ENCODE measurements at regions not wholly inside any gene's neighbourhood (a gene's known extent, or its start where the extent isn't known, plus 50 kb on each side); places are given as distances from the start of the nearest gene placed in this dataset.
"Not testable (repeated sequence)": the region's sequence is repeated elsewhere in the genome, so short reads cannot be mapped to it uniquely, and the experiment has no call there.

DNA sequence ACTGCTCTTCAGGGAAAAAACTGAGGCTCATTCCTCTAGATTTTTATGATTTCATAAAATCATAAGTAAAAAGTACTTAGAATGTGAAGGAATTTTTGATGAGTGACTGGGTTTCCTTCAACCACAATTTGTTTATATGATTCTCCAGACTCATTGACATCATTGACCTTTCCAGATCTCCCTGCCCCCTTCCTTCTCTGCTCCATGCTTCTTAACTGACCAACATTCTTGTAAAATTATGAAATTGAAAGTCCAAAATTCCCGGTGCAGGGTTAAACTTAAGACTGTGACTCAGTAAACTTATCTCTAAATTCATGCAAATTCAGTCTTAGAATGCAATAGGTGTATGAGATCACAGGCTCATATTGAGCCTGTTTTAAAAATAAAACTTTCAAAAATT lies 648.9 kb downstream of the TDRD15 start:
- intact Hi-C loops (cut with micrococcal nuclease) = no loop called here

DNA sequence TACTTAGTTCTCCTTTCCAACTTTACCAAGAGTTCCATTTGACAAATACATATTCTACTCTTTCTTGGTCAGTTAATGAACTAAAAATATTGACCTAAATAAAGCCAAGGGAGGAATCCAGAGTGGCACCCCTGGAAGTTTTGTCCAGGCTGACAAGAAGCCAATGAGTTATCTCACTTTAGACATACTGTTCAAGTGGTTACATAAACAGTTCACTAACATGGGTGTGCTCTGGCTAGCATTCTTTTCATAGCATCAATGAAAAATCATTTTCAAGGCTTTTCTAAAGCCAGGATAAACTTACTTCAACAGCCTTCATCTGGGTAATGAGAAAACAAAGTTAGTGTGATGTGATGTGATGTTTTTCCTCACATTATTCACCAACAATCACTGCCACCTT lies 649.4 kb downstream of the TDRD15 start:
- intact Hi-C loops (cut with micrococcal nuclease) = no loop called here

DNA sequence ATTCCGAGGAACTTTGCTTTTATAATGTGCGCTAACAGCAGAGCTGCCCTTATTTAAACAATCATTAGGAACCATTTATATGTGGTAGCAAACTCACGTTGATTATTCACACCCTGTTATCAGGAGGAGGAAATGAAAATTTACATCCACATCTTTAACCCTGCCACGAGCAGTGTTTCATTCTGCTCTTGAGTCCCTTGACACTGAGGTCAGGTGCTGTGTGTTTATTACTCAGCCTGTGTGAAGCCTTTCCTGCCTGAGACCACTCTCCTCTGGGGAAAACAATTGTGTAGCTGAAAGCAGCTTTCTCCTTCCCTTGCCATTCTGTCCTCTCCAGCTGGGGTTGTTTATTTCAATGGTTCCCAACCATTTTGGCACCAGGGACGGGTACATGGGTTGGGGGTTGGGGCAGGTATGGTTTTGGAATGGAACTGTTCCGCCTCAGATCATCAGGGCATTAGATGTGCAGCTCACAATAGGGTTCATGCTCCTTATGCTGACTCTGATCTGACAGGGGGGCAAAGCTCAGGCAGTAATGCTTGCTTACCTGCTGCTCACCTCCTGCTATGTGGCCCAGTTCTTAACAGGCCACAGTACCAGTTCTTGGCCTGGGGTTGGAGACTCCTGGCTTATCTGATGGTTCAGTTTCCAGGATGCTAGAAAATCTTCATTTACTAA lies 651.1 kb downstream of the TDRD15 start:
- intact Hi-C loops (cut with micrococcal nuclease) = no loop called here

DNA sequence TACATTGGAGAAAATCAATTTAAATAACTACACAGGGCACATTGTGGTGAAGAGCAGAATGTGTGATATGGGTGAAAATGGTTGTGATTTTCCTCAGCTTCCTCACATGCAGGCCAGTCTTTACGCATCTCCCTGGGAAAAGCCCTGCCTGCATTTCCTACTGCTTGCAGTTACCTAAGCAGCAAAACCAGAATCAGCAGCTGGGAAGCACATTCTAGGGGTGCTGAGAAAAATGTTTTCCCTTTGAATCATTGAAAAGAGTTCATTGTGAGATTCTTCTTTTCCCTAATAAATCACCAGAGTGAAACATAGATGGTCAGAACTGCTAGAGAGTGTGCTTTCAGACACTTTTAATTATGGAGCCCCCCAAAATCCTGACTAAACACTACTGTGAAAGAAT lies 656.0 kb downstream of the TDRD15 start:
- intact Hi-C loops (cut with micrococcal nuclease) = no loop called here

DNA sequence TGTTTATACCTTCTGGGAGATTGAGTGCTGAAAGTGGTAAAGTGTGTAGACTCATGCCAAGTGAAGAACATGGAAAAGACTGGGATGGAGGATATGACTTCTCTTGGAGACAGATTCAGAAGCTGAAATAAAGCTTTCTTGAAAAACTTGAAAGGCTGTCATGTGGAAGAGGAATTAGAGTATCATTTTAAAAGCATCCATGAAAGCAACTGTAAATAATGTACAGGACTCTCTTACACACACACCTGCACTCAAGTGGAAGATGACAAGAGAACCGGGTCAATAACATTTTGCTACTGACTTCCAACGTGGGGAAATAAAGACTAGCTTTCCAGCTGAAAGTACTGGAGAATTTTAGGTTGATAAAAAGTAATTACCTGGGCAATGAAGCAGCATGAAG lies 658.2 kb downstream of the TDRD15 start:
- intact Hi-C loops (cut with micrococcal nuclease) = no loop called here

DNA sequence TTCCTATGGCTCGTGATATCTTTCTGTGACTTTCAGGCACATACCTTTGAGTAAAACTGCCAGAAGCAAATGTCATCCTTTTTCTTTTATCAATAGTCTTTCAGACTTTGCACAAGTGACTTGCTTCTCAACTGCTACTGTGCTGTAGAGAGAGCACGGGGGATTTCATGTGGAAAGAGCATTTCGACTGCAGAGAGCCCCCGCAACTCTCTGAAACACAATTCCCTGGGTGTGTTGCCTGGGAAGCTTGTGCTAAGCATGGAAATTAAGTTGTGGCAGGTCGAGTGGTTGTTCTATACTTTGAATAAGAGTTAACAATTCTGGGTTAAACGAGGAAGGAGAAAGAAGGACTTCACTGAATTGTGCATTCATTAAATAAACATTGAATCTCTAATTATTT lies 659.1 kb downstream of the TDRD15 start:
- intact Hi-C loops (cut with micrococcal nuclease) = no loop called here

DNA sequence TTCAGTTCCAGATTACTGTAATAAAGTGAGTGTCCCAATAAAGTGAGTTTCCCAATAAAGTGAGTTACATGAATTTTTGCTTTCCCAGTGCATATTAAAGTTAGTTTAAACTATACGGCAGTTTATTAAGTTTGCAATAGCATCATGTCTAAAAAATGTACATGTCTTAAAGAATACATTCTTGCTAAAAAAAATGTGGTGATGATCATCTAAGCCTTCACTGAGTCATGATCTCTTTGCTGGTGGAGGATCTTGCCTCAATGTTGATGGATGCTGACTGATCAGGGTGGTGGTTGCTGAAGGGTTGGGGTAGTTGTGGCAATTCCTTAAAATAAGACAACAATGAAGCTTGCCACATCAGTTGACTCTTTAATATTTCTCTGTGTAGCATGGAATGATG lies 664.2 kb downstream of the TDRD15 start:
- intact Hi-C loops (cut with micrococcal nuclease) = no loop called here

DNA sequence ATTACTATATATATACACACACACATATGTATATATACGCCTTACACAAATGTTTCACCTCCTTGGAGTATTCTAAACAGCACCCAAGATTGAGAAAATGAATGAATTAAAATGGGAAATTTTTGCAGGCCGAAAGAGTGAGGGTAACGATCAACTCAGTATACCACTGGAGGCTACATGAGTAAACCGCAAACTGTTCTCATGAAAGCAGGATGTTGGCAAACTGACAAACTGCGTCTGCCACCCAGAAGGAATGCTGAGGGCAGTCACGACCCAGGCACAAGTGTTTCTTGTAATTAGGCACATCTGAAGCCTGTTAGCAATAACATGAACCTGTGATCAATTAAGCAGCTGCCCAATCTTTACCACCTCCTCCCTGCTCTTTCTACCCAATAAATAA lies 666.5 kb downstream of the TDRD15 start:
- intact Hi-C loops (cut with micrococcal nuclease) = not testable (repeated sequence)

DNA sequence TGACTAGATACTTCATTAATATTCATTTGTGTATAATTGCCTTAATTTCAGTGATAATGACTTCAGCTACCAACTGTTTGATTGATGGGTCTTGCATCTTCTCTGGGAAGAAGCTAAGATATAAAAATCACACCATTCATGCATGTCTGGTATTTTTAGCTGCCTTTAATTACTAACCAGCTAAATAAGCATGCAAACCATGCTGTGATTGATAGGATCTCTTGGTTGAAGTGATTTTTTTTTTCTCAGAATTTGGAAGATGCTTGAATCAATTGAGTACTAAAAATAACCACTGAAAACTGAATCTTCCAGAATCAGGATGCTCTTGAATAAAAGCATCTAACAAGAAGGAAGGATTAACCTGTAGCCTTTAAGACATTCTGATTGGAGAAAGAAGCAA lies 668.8 kb downstream of the TDRD15 start:
- intact Hi-C loops (cut with micrococcal nuclease) = no loop called here

DNA sequence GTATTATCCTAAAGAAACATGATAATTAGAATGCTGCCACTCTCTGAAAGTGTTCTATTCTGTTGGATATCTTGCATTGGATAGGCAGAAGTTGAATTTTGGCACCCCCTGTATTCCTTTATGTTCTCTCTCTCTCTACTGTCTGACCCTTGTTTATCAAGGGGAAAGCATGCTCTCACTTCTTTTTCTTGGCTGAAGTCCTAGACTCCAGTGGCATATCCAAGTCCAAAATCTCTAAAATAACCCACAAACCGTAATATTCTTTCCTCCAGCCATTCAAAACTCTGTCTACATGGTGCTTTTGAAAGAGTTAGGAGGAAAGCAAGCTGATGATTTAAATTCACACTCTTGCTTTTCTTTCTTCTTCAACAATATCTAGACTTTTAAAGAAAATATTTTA lies 669.7 kb downstream of the TDRD15 start:
- intact Hi-C loops (cut with micrococcal nuclease) = no loop called here

DNA sequence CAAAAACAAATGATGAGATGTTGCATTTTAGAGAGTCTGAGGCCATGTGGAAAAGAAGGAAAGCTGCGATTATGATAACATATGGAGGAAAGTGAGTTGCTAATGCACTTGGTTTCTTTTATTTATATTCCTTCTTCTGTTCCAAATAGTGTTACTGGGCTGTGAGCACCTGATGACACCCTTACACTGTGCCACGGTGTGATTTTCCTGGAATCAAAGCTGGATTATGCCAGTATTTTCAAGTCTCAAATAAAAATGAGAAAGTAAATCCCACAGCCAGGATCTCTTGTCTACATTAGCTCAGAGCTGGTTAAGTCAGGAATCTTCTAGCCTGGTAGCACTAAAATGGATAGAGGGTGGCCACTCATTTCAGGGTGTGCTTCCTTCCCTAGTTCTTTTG lies 670.8 kb downstream of the TDRD15 start:
- intact Hi-C loops (cut with micrococcal nuclease) = no loop called here

DNA sequence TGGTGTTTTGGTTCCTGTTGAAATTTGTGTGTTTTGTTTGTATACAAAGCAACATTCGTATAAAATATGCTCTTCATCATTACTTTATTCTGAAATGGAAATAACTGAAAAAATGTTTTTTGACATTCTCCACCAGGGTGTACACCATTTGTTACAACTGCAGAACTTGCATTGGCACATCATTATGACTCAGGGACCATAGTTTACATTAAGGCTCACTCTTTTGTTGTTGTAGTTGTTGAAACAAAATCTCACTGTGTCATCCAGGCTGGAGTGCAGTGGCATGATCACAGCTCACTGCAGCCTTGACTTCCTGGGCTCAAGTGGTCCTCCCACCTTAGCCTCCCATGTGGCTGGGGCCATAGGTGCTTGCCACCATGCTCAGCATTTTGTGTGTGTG lies 676.6 kb downstream of the TDRD15 start:
- intact Hi-C loops (cut with micrococcal nuclease) = no loop called here

DNA sequence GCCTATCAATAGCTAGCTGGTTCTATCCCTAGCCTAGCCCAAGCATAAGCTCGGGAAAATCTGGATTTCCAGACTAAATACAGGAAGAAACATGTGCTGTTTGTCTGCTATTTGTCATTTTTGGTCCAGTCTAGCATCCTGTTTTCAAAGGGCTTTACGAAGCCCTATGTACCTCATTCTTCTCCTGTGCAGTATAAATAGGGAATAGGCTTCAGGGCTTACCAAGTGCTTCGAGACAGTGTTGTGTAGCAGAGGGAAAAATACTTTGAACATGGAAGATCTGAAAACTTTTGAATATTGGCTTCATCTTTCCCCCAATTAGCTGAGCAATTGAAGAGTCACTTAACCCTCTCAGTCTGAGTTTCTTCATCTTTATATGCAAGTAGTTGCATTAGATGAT lies 679.8 kb downstream of the TDRD15 start:
- intact Hi-C loops (cut with micrococcal nuclease) = no loop called here

DNA sequence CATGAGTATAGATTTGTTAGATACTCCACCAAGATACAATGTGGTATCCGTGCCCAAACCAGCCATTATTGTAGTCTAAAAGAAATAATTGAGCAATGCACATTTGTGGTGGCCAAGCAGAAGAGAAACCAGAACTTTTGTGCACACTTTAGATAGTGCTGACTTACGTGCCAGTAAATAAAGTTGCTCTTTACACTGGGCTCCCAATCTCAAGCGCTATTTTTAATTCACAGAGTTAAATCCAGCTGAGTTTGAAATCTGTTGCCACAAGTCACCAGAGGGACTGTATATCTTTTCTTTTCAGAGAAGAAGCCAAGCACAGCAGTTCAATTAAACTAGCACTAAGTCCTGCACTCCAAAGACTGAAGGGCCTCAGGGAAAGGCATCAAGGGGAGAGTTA lies 680.4 kb downstream of the TDRD15 start:
- intact Hi-C loops (cut with micrococcal nuclease) = no loop called here

DNA sequence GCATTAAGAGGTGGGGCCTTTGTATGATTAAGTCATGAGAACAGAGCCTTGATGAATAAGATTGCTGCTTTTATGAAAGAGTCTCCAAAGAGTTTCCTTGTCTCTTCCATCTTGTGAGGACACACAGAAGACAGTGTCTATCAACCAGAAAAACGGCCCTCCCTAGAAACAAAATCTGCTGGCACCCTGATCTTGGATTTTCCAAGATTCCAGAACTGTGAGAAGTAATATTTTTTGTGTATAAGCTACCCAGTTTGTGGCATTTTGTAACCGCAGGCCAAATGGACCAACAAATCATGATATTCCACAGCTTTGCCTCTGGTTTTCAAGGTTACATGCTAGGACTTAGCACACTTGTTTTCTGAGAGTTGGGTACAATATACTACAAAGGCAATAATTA lies 687.8 kb downstream of the TDRD15 start:
- intact Hi-C loops (cut with micrococcal nuclease) = no loop called here

DNA sequence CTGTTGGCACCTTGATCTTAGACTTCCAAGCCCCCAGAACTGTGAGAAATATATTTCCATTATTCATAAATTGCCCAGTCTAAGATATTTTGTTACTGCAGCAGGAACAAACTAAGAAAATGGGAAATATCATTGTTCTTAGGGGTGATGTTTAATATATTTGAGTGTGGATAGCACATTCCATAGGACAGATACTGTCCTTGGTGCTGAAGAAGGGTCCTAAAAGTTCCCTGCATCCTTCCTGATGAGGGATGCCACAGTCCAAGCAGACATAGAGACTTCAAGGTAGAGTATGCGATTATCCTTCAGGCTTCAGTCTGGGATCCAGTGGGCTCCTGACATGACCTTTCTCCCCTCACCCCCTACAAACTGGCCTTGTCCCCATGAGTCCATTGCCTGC lies 689.0 kb downstream of the TDRD15 start:
- intact Hi-C loops (cut with micrococcal nuclease) = no loop called here

DNA sequence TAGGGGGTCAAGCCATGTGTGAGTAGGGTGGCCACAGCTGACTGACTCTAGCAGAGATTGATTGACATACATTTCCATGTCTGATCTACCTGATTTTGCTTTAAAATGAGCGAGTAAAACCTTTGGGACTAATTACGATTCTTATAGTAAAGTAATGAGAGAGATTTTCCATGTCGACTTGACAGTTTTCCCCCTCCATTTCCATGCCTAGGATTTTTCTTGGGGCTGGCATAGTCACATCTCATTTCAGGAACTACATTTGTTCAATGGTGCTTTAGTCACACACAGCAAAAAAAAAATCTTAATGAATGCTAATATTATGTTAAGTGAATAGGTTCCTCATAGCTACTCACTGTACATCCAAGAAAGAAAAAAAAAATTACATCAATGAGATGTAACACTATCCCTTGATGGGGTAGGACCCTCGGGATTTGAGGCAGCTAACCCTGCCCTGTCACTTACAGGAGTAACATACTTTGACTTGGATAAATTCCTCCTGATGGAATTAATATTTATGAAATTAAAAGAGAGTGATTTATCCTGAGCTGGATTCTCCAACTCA lies 690.9 kb downstream of the TDRD15 start:
- intact Hi-C loops (cut with micrococcal nuclease) = no loop called here

DNA sequence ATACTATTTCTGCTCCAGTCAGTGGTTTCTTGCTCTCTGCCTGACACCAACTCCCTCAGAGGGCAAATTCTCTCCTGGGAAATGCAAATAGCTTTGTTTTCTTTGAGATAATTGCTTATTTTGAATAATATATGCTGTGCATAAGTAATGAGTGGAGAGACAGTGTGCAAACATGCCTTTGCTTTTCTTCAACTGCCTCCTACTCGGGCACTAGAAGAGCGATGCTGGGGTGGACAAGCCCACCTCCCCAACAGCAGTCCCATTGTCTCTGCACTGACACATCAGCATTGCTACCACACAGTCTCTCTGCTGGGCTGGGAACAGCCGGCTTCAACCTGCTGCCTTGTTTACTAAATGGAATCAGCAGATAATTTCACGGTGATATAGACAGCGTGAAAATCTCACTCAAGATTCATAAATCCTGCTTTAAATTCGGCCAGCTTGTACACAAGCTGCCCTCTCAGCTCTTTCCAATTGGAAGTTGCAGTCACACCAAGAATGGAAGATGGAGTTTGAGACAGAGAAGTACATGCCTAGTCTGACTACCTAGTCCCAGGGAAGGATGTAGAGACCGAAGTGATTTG lies 694.5 kb downstream of the TDRD15 start:
- intact Hi-C loops (cut with micrococcal nuclease) = no loop called here

DNA sequence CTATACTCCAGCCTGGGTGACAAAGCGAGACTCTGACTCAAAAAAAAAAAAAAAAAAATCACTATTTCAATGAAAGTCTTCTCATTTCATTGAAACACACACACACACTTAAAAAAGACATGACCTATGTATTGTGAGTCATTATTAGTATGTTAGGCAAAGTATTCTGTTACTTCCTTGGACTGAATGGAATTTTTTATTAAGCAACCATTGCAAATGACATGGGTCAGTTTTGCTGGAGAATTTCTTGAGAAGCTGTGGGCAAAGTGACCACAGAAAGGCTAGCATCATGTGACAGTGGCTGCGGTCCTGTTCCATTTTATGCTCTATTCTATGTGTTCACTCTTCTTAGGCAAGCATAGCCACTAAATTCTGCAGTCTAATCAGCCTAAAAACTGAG lies 695.7 kb downstream of the TDRD15 start:
- intact Hi-C loops (cut with micrococcal nuclease) = no loop called here

DNA sequence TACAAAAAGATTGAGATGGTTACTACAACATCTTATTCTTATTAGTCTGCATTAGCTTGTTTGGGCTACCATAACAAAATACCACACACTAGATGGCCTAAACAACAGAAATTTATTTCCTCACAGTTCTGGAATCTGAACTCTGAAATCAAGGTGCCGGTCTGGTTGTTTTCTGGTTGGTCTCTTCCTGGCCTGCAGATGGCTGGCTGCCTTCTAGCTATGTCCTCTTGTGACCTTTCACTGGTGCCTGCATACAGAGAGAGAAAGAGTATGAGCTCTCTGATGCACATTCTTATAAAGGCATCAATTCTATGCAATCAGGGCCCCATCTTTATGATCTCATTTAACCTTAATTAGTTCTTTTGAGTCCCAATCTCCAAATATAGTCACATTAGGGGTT lies 696.5 kb downstream of the TDRD15 start:
- intact Hi-C loops (cut with micrococcal nuclease) = no loop called here

DNA sequence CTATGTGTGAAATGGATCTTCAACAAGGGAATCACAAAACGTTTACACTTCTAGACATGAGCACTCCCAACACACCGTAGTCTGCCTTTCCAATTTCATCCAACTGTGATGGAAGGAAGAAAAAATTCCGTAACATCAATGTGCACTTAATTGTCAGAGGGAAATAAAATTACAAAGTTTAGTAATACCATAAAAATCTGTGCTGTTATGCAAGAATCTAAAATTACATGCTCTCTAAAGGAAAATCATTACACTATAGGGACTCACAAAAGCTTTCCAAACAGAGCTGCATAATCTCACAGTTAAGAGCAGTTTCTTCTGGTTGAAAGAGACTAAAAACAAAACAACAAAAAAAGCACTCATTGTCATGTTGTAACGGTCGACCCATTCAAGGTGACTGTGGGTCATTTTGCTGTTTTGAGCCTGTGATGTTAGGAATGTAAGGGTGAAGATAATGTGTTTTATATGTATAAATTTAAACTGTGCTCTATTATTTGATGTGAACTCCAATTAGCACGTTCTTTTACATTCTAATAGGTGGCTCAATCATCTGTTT lies 698.0 kb downstream of the TDRD15 start:
- intact Hi-C loops (cut with micrococcal nuclease) = no loop called here

DNA sequence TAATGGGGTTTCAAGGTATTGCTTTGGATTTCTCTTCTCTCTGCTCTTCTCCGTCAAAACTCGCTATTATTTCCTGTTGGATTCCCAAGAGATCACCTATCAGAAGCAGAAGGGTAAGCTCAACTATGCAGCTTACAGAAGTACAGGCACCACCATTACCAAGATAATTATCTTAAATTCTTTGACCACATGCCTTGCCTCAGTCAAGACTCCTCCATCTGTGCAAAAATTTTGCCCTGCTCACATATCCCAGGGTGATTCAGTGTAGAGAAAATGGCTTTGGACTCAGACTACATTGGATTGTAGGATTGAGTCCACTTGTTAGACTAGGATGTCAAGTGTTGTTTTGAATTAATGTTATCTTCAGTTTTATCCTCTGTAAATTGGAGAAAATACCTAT lies 698.7 kb downstream of the TDRD15 start:
- intact Hi-C loops (cut with micrococcal nuclease) = no loop called here

DNA sequence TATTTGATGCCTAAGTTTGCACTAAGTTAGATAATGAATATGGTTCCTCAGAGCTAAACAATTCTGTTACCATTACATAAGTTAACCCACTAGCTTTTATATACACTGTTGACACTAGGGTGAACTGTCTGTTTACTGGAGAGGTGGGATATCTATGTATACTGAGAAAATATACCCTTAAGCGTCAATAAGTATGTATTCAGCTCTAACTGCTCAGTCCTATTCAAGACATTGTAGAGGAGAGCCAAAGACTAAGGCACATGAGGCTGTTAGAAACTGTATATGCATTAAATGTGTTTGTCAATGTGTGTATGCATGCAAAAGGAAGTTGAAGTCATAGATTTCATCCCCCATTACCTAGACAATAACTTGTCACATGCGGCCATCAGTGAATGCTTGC lies 710.0 kb downstream of the TDRD15 start:
- intact Hi-C loops (cut with micrococcal nuclease) = no loop called here
